PC-3 (cell line): ENCODE measurements at regions not wholly inside any gene's neighbourhood (a gene's known extent, or its start where the extent isn't known, plus 50 kb on each side); places are given as distances from the start of the nearest gene placed in this dataset.
"Not testable (repeated sequence)": the region's sequence is repeated elsewhere in the genome, so short reads cannot be mapped to it uniquely, and the experiment has no call there.

Experiments used
- CTCF ChIP-seq: fragments of 300-600 bp; sonication (generic); conservative IDR thresholded peaks from 2 replicates; pipeline ENCODE4 v1.5.1; 2017; ENCODE audit warnings: antibody characterized with exemption, low read depth, mild to moderate bottlenecking, low read length
- EZH2 ChIP-seq: fragments of 300-600 bp; sonication (generic); IDR thresholded peaks from one replicate; pipeline ENCODE4 v1.6.1; 2017; ENCODE audit warnings: antibody characterized with exemption, mild to moderate bottlenecking, low read length; ENCODE audit not compliant: unreplicated experiment
- EZH2phosphoT487 ChIP-seq: fragments of 300-600 bp; sonication (generic); IDR thresholded peaks from 2 replicates; pipeline ENCODE4 v1.6.1; 2018; ENCODE audit warnings: mild to moderate bottlenecking, antibody characterized with exemption, low read length, borderline replicate concordance

- not testable (repeated sequence) for TF ChIP-seq EZH2, CTCF, EZH2phosphoT487
Observed at GRCh38 chr4:49164916-49165315, 178.8 kb downstream of the CWH43 start.
